CD14-positive monocyte (primary cell): ENCODE measurements at regions not wholly inside any gene's neighbourhood (a gene's known extent, or its start where the extent isn't known, plus 50 kb on each side); places are given as distances from the start of the nearest gene placed in this dataset.
A peak's percentile ranks its signal among the peaks of the same experiment; 100 is the strongest.

Source experiments
- DNase-seq, 3 donors: peaks; one replicate each; pipeline ENCODE4 v3.0.0-alpha.2; 2011 to 2022
- H2AFZ ChIP-seq: 2 replicates; pipeline ENCODE4 v1.6.0; 2012; ENCODE audit warnings: mild to moderate bottlenecking, low read depth, low read length, inconsistent platforms; ENCODE audit not compliant: insufficient read depth, poor library complexity, severe bottlenecking
- H3K27ac ChIP-seq, 2 donors: 1 replicate in 1 of 2; 2 replicates in 1 of 2; pipeline ENCODE4 v1.5.1; 2012 to 2013; ENCODE audit warnings: low read length in 2 of 2, control low read depth in 1 of 2, inconsistent platforms in 1 of 2, low read depth in 1 of 2, mild to moderate bottlenecking in 1 of 2
- H3K27me3 ChIP-seq, 2 donors: one replicate each; pipeline versions ENCODE4 v1.6.0 to v1.6.1; 2011 to 2013; ENCODE audit warnings: low read length in 2 of 2; ENCODE audit not compliant: control insufficient read depth in 2 of 2, insufficient read depth in 2 of 2
- H3K36me3 ChIP-seq, 2 donors: replicated peaks in 1 of 2; 1 replicate in 1 of 2; 2 replicates in 1 of 2; pipeline versions ENCODE4 v1.5.1 to v1.6.1; 2012 to 2013; ENCODE audit warnings: low read length in 2 of 2, control low read depth in 1 of 2, inconsistent platforms in 1 of 2, mild to moderate bottlenecking in 1 of 2; ENCODE audit not compliant: insufficient read depth in 2 of 2, control insufficient read depth in 1 of 2
- H3K4me1 ChIP-seq, 2 donors: 1 replicate in 1 of 2; 2 replicates in 1 of 2; pipeline versions ENCODE4 v1.5.1 to v1.6.1; 2012 to 2013; ENCODE audit warnings: low read length in 2 of 2, control low read depth in 1 of 2, inconsistent platforms in 1 of 2, mild to moderate bottlenecking in 1 of 2, moderate library complexity in 1 of 2; ENCODE audit not compliant: insufficient read depth in 2 of 2, control insufficient read depth in 1 of 2
- H3K4me2 ChIP-seq: replicated peaks from 2 replicates; pipeline ENCODE3; 2012; ENCODE audit warnings: low read length, moderate library complexity, mild to moderate bottlenecking; ENCODE audit not compliant: poor library complexity, severe bottlenecking; ENCODE audit errors: extremely low read depth
- H3K4me3 ChIP-seq, 3 experiments: fragments of 200-600 bp in 1 of 3; sonication (generic) in 1 of 3; replicated peaks in 1 of 3; 1 replicate in 2 of 3; 2 replicates in 1 of 3; pipeline ENCODE4 v1.5.1; 2011 to 2013; ENCODE audit warnings: low read length in 3 of 3, mild to moderate bottlenecking in 3 of 3, control low read depth in 2 of 3, low read depth in 2 of 3, inconsistent platforms in 1 of 3, moderate library complexity in 1 of 3
- H3K79me2 ChIP-seq: 2 replicates; pipeline ENCODE4 v1.6.0; 2012; ENCODE audit warnings: mild to moderate bottlenecking, control low read depth, inconsistent platforms, low read length, moderate library complexity; ENCODE audit not compliant: insufficient read depth
- H3K9ac ChIP-seq: 2 replicates; pipeline ENCODE4 v1.6.0; 2017; ENCODE audit warnings: low read length, mild to moderate bottlenecking; ENCODE audit not compliant: insufficient read depth, poor library complexity, severe bottlenecking
- H3K9me3 ChIP-seq, 2 donors: replicated peaks in 1 of 2; 1 replicate in 1 of 2; 2 replicates in 1 of 2; pipeline versions ENCODE4 v1.5.1 to v1.6.1; 2012 to 2013; ENCODE audit warnings: low read length in 2 of 2, control low read depth in 1 of 2; ENCODE audit not compliant: control insufficient read depth in 1 of 2, insufficient read depth in 1 of 2
- H4K20me1 ChIP-seq: 2 replicates; pipeline ENCODE4 v1.6.0; 2012; ENCODE audit warnings: mild to moderate bottlenecking, low read length, control low read depth, moderate library complexity; ENCODE audit not compliant: insufficient read depth
- H3K27ac Mint-ChIP-seq, 7 donors: one replicate each; pipeline ENCODE4 v1.8.0; 2020; ENCODE audit warnings: mild to moderate bottlenecking in 7 of 7, mixed read lengths in 7 of 7, moderate library complexity in 6 of 7, inconsistent platforms in 2 of 7
- H3K27me3 Mint-ChIP-seq, 3 donors: one replicate each; pipeline ENCODE4 v1.8.0; 2021 to 2022; ENCODE audit warnings: low read depth in 3 of 3, mild to moderate bottlenecking in 3 of 3, mixed read lengths in 3 of 3, moderate library complexity in 3 of 3, inconsistent platforms in 1 of 3
- H3K36me3 Mint-ChIP-seq, 2 donors: one replicate each; pipeline ENCODE4 v1.8.0; 2020; ENCODE audit warnings: mixed read lengths in 2 of 2, inconsistent platforms in 1 of 2, mild to moderate bottlenecking in 1 of 2
- H3K4me1 Mint-ChIP-seq: one replicate; pipeline ENCODE4 v1.8.0; 2020; ENCODE audit warnings: mild to moderate bottlenecking, mixed read lengths
- H3K4me3 Mint-ChIP-seq, 2 donors: one replicate each; pipeline ENCODE4 v1.8.0; 2020; ENCODE audit warnings: mild to moderate bottlenecking in 2 of 2, mixed read lengths in 2 of 2, moderate library complexity in 1 of 2
- H3K9me3 Mint-ChIP-seq, 7 donors: one replicate each; pipeline ENCODE4 v1.8.0; 2020 to 2022; ENCODE audit warnings: mixed read lengths in 7 of 7, mild to moderate bottlenecking in 6 of 7, moderate library complexity in 6 of 7, inconsistent platforms in 2 of 7
- WGBS: methylation state at CpG from one replicate; pipeline ENCODE4 v1.1.5; 2013; ENCODE audit warnings: missing lambda C conversion rate; ENCODE audit not compliant: insufficient coverage; 5-methylcytosine and 5-hydroxymethylcytosine counted together
- intact Hi-C, 2 donors: fragments of 100-400 bp; cut with micrococcal nuclease; formaldehyde crosslinking; loops; one replicate each; pipeline versions ENCODE4 v1.15.0 to v1.15.1; 2023
- TF ChIP-seq, protein P1 (sequence below): fragments of 200-600 bp; IDR thresholded peaks from one replicate; pipeline ENCODE4 v1.8.0; 2022; ENCODE audit warnings: antibody characterized with exemption, mild to moderate bottlenecking

DNA sequence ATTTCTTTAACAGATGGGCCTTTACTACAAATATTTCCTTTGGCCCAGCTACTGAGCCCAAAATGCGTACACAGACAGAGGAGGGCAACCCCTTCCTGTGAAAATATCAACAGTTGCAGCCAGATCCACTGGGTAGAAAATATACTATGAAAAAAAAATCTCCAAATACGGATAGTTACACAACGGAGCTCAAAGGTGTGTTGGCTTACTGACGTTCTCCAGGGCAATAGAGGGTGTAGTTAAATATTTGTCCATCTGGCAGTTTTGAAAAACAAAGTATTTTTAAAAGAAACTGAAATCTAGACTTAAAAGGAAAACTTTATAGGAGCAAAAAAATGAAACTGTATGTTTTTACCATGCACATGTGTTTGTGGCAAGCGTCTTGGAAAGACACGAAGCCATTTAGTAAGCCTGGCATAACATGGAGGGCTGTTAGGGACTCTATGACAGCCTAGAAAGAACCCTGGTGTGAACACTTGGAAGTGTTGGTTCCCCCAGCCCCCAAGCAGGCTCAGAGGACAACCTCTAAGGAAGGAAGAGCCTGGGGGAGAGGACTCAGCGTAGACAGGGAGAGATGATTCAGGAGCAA, 157.8 kb upstream of the TRPM3 start:
- 100% methylated on average over 4 of the region's 7 CpGs for WGBS
- TF ChIP-seq, protein P1, sequence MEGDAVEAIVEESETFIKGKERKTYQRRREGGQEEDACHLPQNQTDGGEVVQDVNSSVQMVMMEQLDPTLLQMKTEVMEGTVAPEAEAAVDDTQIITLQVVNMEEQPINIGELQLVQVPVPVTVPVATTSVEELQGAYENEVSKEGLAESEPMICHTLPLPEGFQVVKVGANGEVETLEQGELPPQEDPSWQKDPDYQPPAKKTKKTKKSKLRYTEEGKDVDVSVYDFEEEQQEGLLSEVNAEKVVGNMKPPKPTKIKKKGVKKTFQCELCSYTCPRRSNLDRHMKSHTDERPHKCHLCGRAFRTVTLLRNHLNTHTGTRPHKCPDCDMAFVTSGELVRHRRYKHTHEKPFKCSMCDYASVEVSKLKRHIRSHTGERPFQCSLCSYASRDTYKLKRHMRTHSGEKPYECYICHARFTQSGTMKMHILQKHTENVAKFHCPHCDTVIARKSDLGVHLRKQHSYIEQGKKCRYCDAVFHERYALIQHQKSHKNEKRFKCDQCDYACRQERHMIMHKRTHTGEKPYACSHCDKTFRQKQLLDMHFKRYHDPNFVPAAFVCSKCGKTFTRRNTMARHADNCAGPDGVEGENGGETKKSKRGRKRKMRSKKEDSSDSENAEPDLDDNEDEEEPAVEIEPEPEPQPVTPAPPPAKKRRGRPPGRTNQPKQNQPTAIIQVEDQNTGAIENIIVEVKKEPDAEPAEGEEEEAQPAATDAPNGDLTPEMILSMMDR = no peak
- Histone ChIP-seq H3K9ac (no peak overlapping the region), H3K9me3 (no peaks in the 10 kb centered on the region), H4K20me1 (no peaks in the 10 kb centered on the region), H3K4me2 (no peak overlapping the region), H3K4me3 (no peak overlapping the region), H2AFZ (no peak overlapping the region), H3K36me3 (no peaks in the 10 kb centered on the region), H3K79me2 (no peaks in the 10 kb centered on the region), H3K27ac (no peak overlapping the region), H3K27me3 (no peaks in the 10 kb centered on the region), H3K4me1 (no peaks in the 10 kb centered on the region)
- no peaks in the 10 kb centered on the region for H3K4me1 Mint-ChIP-seq
- H3K27ac Mint-ChIP-seq = peak overlapping the region in 1 of 7 donors; percentile 26
- no peak overlapping the region for H3K4me3 Mint-ChIP-seq
- H3K27me3 Mint-ChIP-seq = peaks cover 0 to 6% (median 3%) of the 10 kb centered on the region in 3 donors
- H3K9me3 Mint-ChIP-seq = no peaks in the 10 kb centered on the region
- intact Hi-C loops = no loop called here
- no peaks in the 10 kb centered on the region for H3K36me3 Mint-ChIP-seq
- no peak for DNase-seq

DNA sequence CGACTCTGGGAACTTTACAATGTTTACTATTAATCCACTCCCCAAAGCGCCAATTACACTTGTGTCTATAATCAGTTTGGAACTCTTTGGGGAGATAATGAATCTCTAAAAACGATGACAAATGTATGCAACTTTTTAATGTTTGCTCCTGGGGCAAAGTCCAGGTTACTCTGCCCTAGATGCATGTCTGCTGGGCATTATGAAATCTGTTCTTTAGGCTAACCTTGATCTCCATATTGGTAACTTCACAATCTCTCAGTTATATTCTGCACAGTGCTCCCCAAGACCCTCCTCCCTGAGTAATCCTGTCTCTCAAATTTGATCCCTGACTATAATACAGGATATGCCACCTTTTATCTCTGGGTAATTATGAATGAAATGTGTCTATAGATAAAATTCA, 152.2 kb upstream of the TRPM3 start:
- no peak overlapping the region for H3K4me3 Mint-ChIP-seq
- TF ChIP-seq, protein P1 = no peak
- DNase-seq = no peak
- Histone ChIP-seq H3K4me1 (no peaks in the 10 kb centered on the region), H3K4me3 (no peak overlapping the region), H3K9me3 (no peaks in the 10 kb centered on the region), H2AFZ (no peak overlapping the region), H4K20me1 (no peaks in the 10 kb centered on the region), H3K9ac (no peak overlapping the region), H3K4me2 (no peak overlapping the region), H3K36me3 (no peaks in the 10 kb centered on the region), H3K27me3 (no peaks in the 10 kb centered on the region), H3K79me2 (no peaks in the 10 kb centered on the region), H3K27ac (no peak overlapping the region)
- H3K27ac Mint-ChIP-seq = no peak overlapping the region
- H3K27me3 Mint-ChIP-seq = no peaks in the 10 kb centered on the region
- no peaks in the 10 kb centered on the region for H3K4me1 Mint-ChIP-seq
- peaks cover 0 to 1% (median 0%) of the 10 kb centered on the region in 7 donors for H3K9me3 Mint-ChIP-seq
- 100% methylated on average over 1 of the region's 3 CpGs for WGBS
- intact Hi-C loops = no loop called here
- no peaks in the 10 kb centered on the region for H3K36me3 Mint-ChIP-seq
